Right atrium auricular region (tissue), 2 donors: ENCODE measurements at regions not wholly inside any gene's neighbourhood (a gene's known extent, or its start where the extent isn't known, plus 50 kb on each side); places are given as distances from the start of the nearest gene placed in this dataset.

Source experiments
- DNase-seq: peaks from one replicate; pipeline ENCODE4 v3.0.0-alpha.2; 2019; ENCODE audit warnings: low spot score
- H3K27ac ChIP-seq, 2 donors: fragments of 200-600 bp; sonication (generic); 1 replicate in 1 of 2; 2 replicates in 1 of 2; pipeline ENCODE4 v1.5.1; 2016 to 2019
- H3K27me3 ChIP-seq, 2 donors: fragments of 200-600 bp; sonication (generic); one replicate each; pipeline versions ENCODE4 v1.5.1 to v1.6.0; 2017 to 2019
- H3K36me3 ChIP-seq: fragments of 200-600 bp; sonication (generic); one replicate; pipeline ENCODE4 v1.5.1; 2016
- H3K4me1 ChIP-seq, 2 donors: fragments of 200-600 bp; sonication (generic); one replicate each; pipeline versions ENCODE4 v1.5.1 to v1.6.0; 2017 to 2019
- H3K4me3 ChIP-seq, 2 donors: fragments of 200-600 bp; sonication (generic); 1 replicate in 1 of 2; 2 replicates in 1 of 2; pipeline ENCODE4 v1.5.1; 2017 to 2019; ENCODE audit warnings: mild to moderate bottlenecking in 1 of 2, moderate library complexity in 1 of 2
- H3K9me3 ChIP-seq, 2 donors: fragments of 200-600 bp; sonication (generic); one replicate each; pipeline ENCODE4 v1.5.1; 2019
- CTCF ChIP-seq, 2 donors: fragments of 200-600 bp; sonication (generic); IDR thresholded peaks; one replicate each; pipeline ENCODE4 v1.5.1; 2019; ENCODE audit warnings: antibody characterized with exemption in 2 of 2

- Histone ChIP-seq H3K9me3 (peaks cover 0 to 28% of the 10 kb centered on the region in 2 donors), H3K4me1 (no peaks in the 10 kb centered on the region), H3K27me3 (no peaks in the 10 kb centered on the region), H3K4me3 (no peak overlapping the region), H3K36me3 (no peaks in the 10 kb centered on the region), H3K27ac (no peak overlapping the region)
- TF ChIP-seq CTCF (IDR thresholded peaks at IDR 0.05): no peak
- DNase-seq: no peak
These were observed 52.6 kb upstream of the ICA1 start for GRCh38 chr7:8314566-8314965.

GRCh38 chr7:8319115-8319514 is 57.1 kb upstream of the ICA1 start:
- H3K36me3 ChIP-seq: no peaks in the 10 kb centered on the region
- H3K27ac ChIP-seq: no peak overlapping the region
- no peak for DNase-seq
- H3K4me1 ChIP-seq: no peaks in the 10 kb centered on the region
- H3K27me3 ChIP-seq: no peaks in the 10 kb centered on the region
- H3K4me3 ChIP-seq: no peak overlapping the region
- no peak for TF ChIP-seq CTCF (IDR thresholded peaks at IDR 0.05)
- peaks cover 0 to 10% of the 10 kb centered on the region in 2 donors for H3K9me3 ChIP-seq

GRCh38 chr7:8320174-8320573 is 58.2 kb upstream of the ICA1 start:
- Histone ChIP-seq H3K4me1 (no peaks in the 10 kb centered on the region), H3K9me3 (peaks cover 0 to 10% of the 10 kb centered on the region in 2 donors), H3K27me3 (no peaks in the 10 kb centered on the region), H3K27ac (no peak overlapping the region), H3K4me3 (no peak overlapping the region), H3K36me3 (no peaks in the 10 kb centered on the region)
- TF ChIP-seq CTCF (IDR thresholded peaks at IDR 0.05): no peak
- DNase-seq: no peak

GRCh38 chr7:8321312-8321711 is 59.3 kb upstream of the ICA1 start:
- peaks cover 0 to 10% of the 10 kb centered on the region in 2 donors for H3K9me3 ChIP-seq
- no peaks in the 10 kb centered on the region for H3K27me3 ChIP-seq
- no peak overlapping the region for H3K27ac ChIP-seq
- H3K4me3 ChIP-seq: no peak overlapping the region
- no peaks in the 10 kb centered on the region for H3K36me3 ChIP-seq
- no peak for DNase-seq
- no peaks in the 10 kb centered on the region for H3K4me1 ChIP-seq
- TF ChIP-seq CTCF (IDR thresholded peaks at IDR 0.05): no peak

GRCh38 chr7:8322667-8323066 is 60.7 kb upstream of the ICA1 start:
- Histone ChIP-seq H3K4me3 (no peak overlapping the region), H3K27me3 (no peaks in the 10 kb centered on the region), H3K4me1 (no peaks in the 10 kb centered on the region), H3K9me3 (peaks cover 0 to 10% of the 10 kb centered on the region in 2 donors), H3K36me3 (no peaks in the 10 kb centered on the region), H3K27ac (no peak overlapping the region)
- TF ChIP-seq CTCF (IDR thresholded peaks at IDR 0.05): no peak
- DNase-seq: no peak

- no peaks in the 10 kb centered on the region for H3K27me3 ChIP-seq
- H3K27ac ChIP-seq: no peak overlapping the region
- no peaks in the 10 kb centered on the region for H3K9me3 ChIP-seq
- H3K4me1 ChIP-seq: no peaks in the 10 kb centered on the region
- no peak overlapping the region for H3K4me3 ChIP-seq
- DNase-seq: no peak
- no peaks in the 10 kb centered on the region for H3K36me3 ChIP-seq
- TF ChIP-seq CTCF (IDR thresholded peaks at IDR 0.05): no peak
These were observed 63.1 kb upstream of the ICA1 start for GRCh38 chr7:8325067-8325466.
